ENCODE measurements at regions not wholly inside any gene's neighbourhood (a gene's known extent, or its start where the extent isn't known, plus 50 kb on each side); places are given as distances from the start of the nearest gene placed in this dataset.

DNA sequence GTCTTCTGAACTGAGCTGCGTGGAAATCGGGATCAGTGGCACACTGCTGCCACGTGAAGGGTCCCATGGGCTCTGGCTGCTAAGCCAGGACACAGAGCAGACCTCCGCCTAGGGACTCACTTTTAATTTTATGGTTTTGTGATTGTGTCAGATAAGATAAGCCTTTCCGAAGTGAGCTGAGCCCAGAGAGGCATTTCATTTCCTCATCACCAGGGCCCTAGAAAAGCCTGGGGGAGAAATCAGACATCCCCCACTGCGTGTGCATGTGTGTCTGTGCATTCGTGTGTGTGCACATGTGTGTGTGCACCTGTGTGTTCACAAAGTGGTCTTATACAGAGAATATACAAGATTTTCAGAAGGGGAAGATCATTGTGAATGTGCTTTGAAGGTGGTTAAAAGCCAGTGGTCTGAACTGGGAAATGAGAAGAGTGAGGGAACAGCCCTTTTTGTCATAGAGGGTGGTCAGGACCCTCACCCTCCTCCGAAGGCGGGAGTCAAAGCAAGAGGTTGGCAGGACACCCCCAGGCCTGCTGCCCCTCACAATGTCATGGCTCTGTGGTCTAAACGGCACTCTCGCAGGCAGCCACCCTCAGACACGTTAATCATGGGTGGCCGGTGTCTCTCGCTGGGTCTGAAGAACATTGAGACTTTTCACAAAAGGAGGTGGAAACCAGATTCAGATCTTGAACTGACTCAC, 176.1 kb upstream of the PFKP start:
- Histone ChIP-seq H3F3A (ENCODE audit: low read depth) (peaks cover 10% of the 10 kb centered on the region), H2AFZ (replicated peaks) (no peak overlapping the region), H3K27ac (no peak overlapping the region), H3K4me3 (no peak overlapping the region), H3K9ac (no peak overlapping the region), H3K36me3 (no peaks in the 10 kb centered on the region), H3K27me3 (no peaks in the 10 kb centered on the region), H4K20me1 (ENCODE audit: low read depth) (no peaks in the 10 kb centered on the region), H3K4me1 (peaks cover 13% of the 10 kb centered on the region), H3K79me2 (ENCODE audit: low read depth) (no peaks in the 10 kb centered on the region), H3K4me2 (no peak overlapping the region), H3K9me3 (ENCODE audit: low read depth) (no peaks in the 10 kb centered on the region)
- H3K4me1 Mint-ChIP-seq, result peaks cover 10% of the 10 kb centered on the region
- no peaks in the 10 kb centered on the region for H3K9me3 Mint-ChIP-seq
- DNase-seq (ENCODE audit: low spot score), result no peak
- TF ChIP-seq EZH2 (IDR thresholded peaks at IDR 0.05) (no peak), EZH2phosphoT487 (IDR thresholded peaks at IDR 0.05) (no peak)
- TF ChIP-seq, protein P1, sequence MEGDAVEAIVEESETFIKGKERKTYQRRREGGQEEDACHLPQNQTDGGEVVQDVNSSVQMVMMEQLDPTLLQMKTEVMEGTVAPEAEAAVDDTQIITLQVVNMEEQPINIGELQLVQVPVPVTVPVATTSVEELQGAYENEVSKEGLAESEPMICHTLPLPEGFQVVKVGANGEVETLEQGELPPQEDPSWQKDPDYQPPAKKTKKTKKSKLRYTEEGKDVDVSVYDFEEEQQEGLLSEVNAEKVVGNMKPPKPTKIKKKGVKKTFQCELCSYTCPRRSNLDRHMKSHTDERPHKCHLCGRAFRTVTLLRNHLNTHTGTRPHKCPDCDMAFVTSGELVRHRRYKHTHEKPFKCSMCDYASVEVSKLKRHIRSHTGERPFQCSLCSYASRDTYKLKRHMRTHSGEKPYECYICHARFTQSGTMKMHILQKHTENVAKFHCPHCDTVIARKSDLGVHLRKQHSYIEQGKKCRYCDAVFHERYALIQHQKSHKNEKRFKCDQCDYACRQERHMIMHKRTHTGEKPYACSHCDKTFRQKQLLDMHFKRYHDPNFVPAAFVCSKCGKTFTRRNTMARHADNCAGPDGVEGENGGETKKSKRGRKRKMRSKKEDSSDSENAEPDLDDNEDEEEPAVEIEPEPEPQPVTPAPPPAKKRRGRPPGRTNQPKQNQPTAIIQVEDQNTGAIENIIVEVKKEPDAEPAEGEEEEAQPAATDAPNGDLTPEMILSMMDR (IDR thresholded peaks at IDR 0.05), result no peak
- peaks cover 10% of the 10 kb centered on the region for H3K27me3 Mint-ChIP-seq (ENCODE audit: insufficient read depth, low read depth)
- no peaks in the 10 kb centered on the region for H3K36me3 Mint-ChIP-seq
- H3K27ac Mint-ChIP-seq, result no peak overlapping the region
- H3K4me3 Mint-ChIP-seq, result no peak overlapping the region

DNA sequence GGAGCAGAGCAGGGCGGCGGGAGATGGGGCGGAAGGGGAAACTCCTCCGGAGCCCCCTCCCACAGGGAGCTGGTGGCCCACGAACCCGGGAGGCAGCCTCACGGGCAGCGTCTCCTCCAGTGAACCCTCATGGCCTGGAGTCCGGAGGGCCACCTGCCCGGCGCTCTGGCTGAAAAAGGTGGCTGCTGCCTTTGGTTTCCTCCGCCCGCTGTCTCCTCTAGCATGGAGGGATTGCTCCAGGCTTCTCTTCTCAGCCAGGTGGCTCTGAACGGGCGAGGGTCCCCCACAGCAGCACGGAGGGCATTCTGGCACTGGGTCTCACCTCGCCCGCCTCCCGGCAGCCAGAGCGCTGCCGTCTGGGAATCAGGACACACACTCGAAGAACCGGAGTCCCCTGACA, 177.3 kb upstream of the PFKP start:
- Mint-ChIP-seq H3K4me3 (no peak overlapping the region), H3K27me3 (ENCODE audit: insufficient read depth, low read depth) (peaks cover 12% of the 10 kb centered on the region), H3K27ac (no peak overlapping the region), H3K36me3 (no peaks in the 10 kb centered on the region), H3K9me3 (no peaks in the 10 kb centered on the region), H3K4me1 (peaks cover 7% of the 10 kb centered on the region)
- peaks cover under 1% of the 10 kb centered on the region for H3F3A ChIP-seq (ENCODE audit: low read depth)
- no peak for DNase-seq (ENCODE audit: low spot score)
- no peaks in the 10 kb centered on the region for H3K36me3 ChIP-seq
- peaks cover 5% of the 10 kb centered on the region for H3K4me1 ChIP-seq
- no peak overlapping the region for H3K27ac ChIP-seq
- H3K4me3 ChIP-seq, result no peak overlapping the region
- H3K9me3 ChIP-seq (ENCODE audit: low read depth), result no peaks in the 10 kb centered on the region
- H2AFZ ChIP-seq (replicated peaks), result no peak overlapping the region
- no peaks in the 10 kb centered on the region for H3K27me3 ChIP-seq
- no peak overlapping the region for H3K9ac ChIP-seq
- no peaks in the 10 kb centered on the region for H3K79me2 ChIP-seq (ENCODE audit: low read depth)
- TF ChIP-seq EZH2phosphoT487 (IDR thresholded peaks at IDR 0.05), result no peak
- TF ChIP-seq, protein P1 (IDR thresholded peaks at IDR 0.05), result no peak
- no peak for TF ChIP-seq EZH2 (IDR thresholded peaks at IDR 0.05)
- no peak overlapping the region for H3K4me2 ChIP-seq
- H4K20me1 ChIP-seq (ENCODE audit: low read depth), result no peaks in the 10 kb centered on the region

DNA sequence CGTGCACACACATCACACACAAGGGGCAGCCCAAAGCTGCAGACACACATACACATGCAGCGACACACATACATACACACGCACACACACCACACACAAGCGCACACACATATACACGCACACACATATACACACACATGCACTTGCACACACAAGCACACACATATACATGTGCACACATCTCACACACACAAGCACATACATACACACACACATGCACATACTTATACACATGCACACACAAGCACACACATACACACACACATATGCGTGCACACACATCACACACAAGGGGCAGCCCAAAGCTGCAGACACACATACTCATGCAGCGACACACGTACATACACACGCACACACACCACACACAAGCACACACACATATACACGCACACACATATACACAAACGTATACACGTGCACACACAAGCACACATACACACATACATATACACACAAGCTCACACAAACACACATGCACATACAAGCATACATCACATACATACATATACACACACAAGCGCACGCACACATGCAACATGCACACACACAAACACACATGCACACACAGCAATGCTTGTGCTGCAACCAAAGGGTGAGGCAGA, 178.8 kb upstream of the PFKP start:
- no peaks in the 10 kb centered on the region for H3K36me3 ChIP-seq
- no peak overlapping the region for H3K9ac ChIP-seq
- peaks cover 12% of the 10 kb centered on the region for H3K27me3 Mint-ChIP-seq (ENCODE audit: insufficient read depth, low read depth)
- H3K27ac ChIP-seq, result no peak overlapping the region
- H3K9me3 ChIP-seq (ENCODE audit: low read depth), result no peaks in the 10 kb centered on the region
- TF ChIP-seq EZH2 (IDR thresholded peaks at IDR 0.05), result no peak
- TF ChIP-seq, protein P1 (IDR thresholded peaks at IDR 0.05), result no peak
- TF ChIP-seq EZH2phosphoT487 (IDR thresholded peaks at IDR 0.05), result no peak
- no peaks in the 10 kb centered on the region for H3K36me3 Mint-ChIP-seq
- H3K4me3 Mint-ChIP-seq, result no peak overlapping the region
- no peak overlapping the region for H3K27ac Mint-ChIP-seq
- H3K4me1 Mint-ChIP-seq, result peaks cover 7% of the 10 kb centered on the region
- H4K20me1 ChIP-seq (ENCODE audit: low read depth), result no peaks in the 10 kb centered on the region
- no peaks in the 10 kb centered on the region for H3K9me3 Mint-ChIP-seq
- no peaks in the 10 kb centered on the region for H3K79me2 ChIP-seq (ENCODE audit: low read depth)
- no peak overlapping the region for H3K4me3 ChIP-seq
- DNase-seq (ENCODE audit: low spot score), result no peak
- H3K4me2 ChIP-seq, result no peak overlapping the region
- no peaks in the 10 kb centered on the region for H3K4me1 ChIP-seq
- no peaks in the 10 kb centered on the region for H3K27me3 ChIP-seq
- H3F3A ChIP-seq (ENCODE audit: low read depth), result no peaks in the 10 kb centered on the region
- H2AFZ ChIP-seq (replicated peaks), result no peak overlapping the region
